HG03159 (cell line): ENCODE measurements at regions not wholly inside any gene's neighbourhood (a gene's known extent, or its start where the extent isn't known, plus 50 kb on each side); places are given as distances from the start of the nearest gene placed in this dataset.
"Not testable (repeated sequence)": the region's sequence is repeated elsewhere in the genome, so short reads cannot be mapped to it uniquely, and the experiment has no call there.

Experiments
- ATAC-seq: cut with Tn5 transposase; IDR thresholded peaks from one replicate; pipeline ENCODE4 v1.9.1; 2021; ENCODE audit warnings: mild to moderate bottlenecking, moderate library complexity; ENCODE audit not compliant: unreplicated experiment

GRCh38 chr6:166705069-166705468 lies 78.0 kb upstream of the RPS6KA2 start:
- no peak for ATAC-seq

GRCh38 chr6:166704171-166704570 lies 77.1 kb upstream of the RPS6KA2 start:
- ATAC-seq, result no peak

GRCh38 chr6:166703149-166703710 lies 76.2 kb upstream of the RPS6KA2 start:
- ATAC-seq, result no peak

GRCh38 chr6:166701424-166701823 lies 74.4 kb upstream of the RPS6KA2 start:
- ATAC-seq, result not testable (repeated sequence)

- ATAC-seq, result not testable (repeated sequence)
Measured at GRCh38 chr6:166700871-166701270, 73.8 kb upstream of the RPS6KA2 start.

GRCh38 chr6:166697113-166697512 lies 70.1 kb upstream of the RPS6KA2 start:
- peak; percentile 65 for ATAC-seq

- ATAC-seq, result no peak
Measured at GRCh38 chr6:166693880-166694279, 66.8 kb upstream of the RPS6KA2 start.

GRCh38 chr6:166692723-166693302 lies 65.8 kb upstream of the RPS6KA2 start:
- no peak for ATAC-seq

GRCh38 chr6:166691746-166692145 lies 64.7 kb upstream of the RPS6KA2 start:
- ATAC-seq, result no peak

GRCh38 chr6:166691199-166691598 lies 64.1 kb upstream of the RPS6KA2 start:
- no peak for ATAC-seq

- ATAC-seq, result no peak
Measured at GRCh38 chr6:166689687-166690086, 62.6 kb upstream of the RPS6KA2 start.

GRCh38 chr6:166688901-166689300 lies 61.9 kb upstream of the RPS6KA2 start:
- ATAC-seq, result no peak

GRCh38 chr6:166687879-166688205 lies 60.8 kb upstream of the RPS6KA2 start:
- no peak for ATAC-seq

GRCh38 chr6:166687070-166687878 lies 60.2 kb upstream of the RPS6KA2 start:
- no peak for ATAC-seq

- no peak for ATAC-seq
Measured at GRCh38 chr6:166686317-166686716, 59.3 kb upstream of the RPS6KA2 start.

- no peak for ATAC-seq
Measured at GRCh38 chr6:166684866-166685265, 57.8 kb upstream of the RPS6KA2 start.

GRCh38 chr6:166684170-166684569 lies 57.1 kb upstream of the RPS6KA2 start:
- no peak for ATAC-seq

- ATAC-seq, result no peak
Measured at GRCh38 chr6:166683477-166683876, 56.4 kb upstream of the RPS6KA2 start.

GRCh38 chr6:166679566-166679965 lies 52.5 kb upstream of the RPS6KA2 start:
- no peak for ATAC-seq

GRCh38 chr6:166678426-166678825 lies 51.4 kb upstream of the RPS6KA2 start:
- no peak for ATAC-seq

GRCh38 chr6:166677941-166678340 lies 50.9 kb upstream of the RPS6KA2 start:
- ATAC-seq, result no peak
